ENCODE measurements at regions not wholly inside any gene's neighbourhood (a gene's known extent, or its start where the extent isn't known, plus 50 kb on each side); places are given as distances from the start of the nearest gene placed in this dataset.

GRCh38 chr5:164224236-164224635, 718.8 kb downstream of the MAT2B start:
- H3K4me1 Mint-ChIP-seq = no peaks in the 10 kb centered on the region
- ATAC-seq (no peak), DNase-seq (ENCODE audit: low spot score) (no peak)
- H3K9me3 Mint-ChIP-seq = peaks cover 15% of the 10 kb centered on the region
- H3K36me3 Mint-ChIP-seq = peaks cover 11% of the 10 kb centered on the region
- ChIA-PET POLR2A (no interaction called here), CTCF (no interaction called here)
- H3K27ac Mint-ChIP-seq = no peak overlapping the region
- H3K27me3 Mint-ChIP-seq (ENCODE audit: low read depth) = no peaks in the 10 kb centered on the region; the same call in 1 of the 2 replicates
- H3K4me3 Mint-ChIP-seq = no peak overlapping the region
- no peak for TF ChIP-seq GRHL2 (CRISPR knock-in tag; IDR thresholded peaks at IDR 0.05; ENCODE audit: insufficient replicate concordance, severe bottlenecking)
- no peak for TF ChIP-seq ZNF512 (CRISPR knock-in tag; IDR thresholded peaks at IDR 0.05; ENCODE audit: borderline replicate concordance)
- no peak for TF ChIP-seq SP1 (CRISPR knock-in tag; conservative IDR thresholded peaks at IDR 0.05)
- no peak for TF ChIP-seq AFF4 (CRISPR knock-in tag; IDR thresholded peaks at IDR 0.05; ENCODE audit: borderline replicate concordance)
- TF ChIP-seq ZNF121 (CRISPR knock-in tag; IDR thresholded peaks at IDR 0.05) = no peak

GRCh38 chr5:164224772-164225171, 719.4 kb downstream of the MAT2B start:
- ATAC-seq = peak; percentile 87
- H3K27me3 Mint-ChIP-seq (ENCODE audit: low read depth) = no peaks in the 10 kb centered on the region; the same call in 1 of the 2 replicates
- ChIA-PET CTCF (no interaction called here), POLR2A (no interaction called here)
- H3K4me1 Mint-ChIP-seq = no peaks in the 10 kb centered on the region
- TF ChIP-seq ZNF512 (CRISPR knock-in tag; IDR thresholded peaks at IDR 0.05; ENCODE audit: borderline replicate concordance) (no peak), SMAD3 (CRISPR knock-in tag; IDR thresholded peaks at IDR 0.05; ENCODE audit: borderline replicate concordance) (no peak), MYBL2 (CRISPR knock-in tag; IDR thresholded peaks at IDR 0.05) (no peak), USF2 (CRISPR knock-in tag; IDR thresholded peaks at IDR 0.05) (no peak), NFYB (CRISPR knock-in tag; conservative IDR thresholded peaks at IDR 0.05; ENCODE audit: low read depth) (peak; percentile 34; the same call in 1 of the 2 replicates), RORB (CRISPR knock-in tag; IDR thresholded peaks at IDR 0.05) (no peak), ERG (CRISPR knock-in tag; IDR thresholded peaks at IDR 0.05) (no peak)
- no peak overlapping the region for H3K27ac Mint-ChIP-seq
- H3K9me3 Mint-ChIP-seq = peaks cover 18% of the 10 kb centered on the region
- DNase-seq (ENCODE audit: low spot score) = peak; percentile 12
- no peak overlapping the region for H3K4me3 Mint-ChIP-seq
- H3K36me3 Mint-ChIP-seq = peaks cover 11% of the 10 kb centered on the region

- no peak for ATAC-seq
- no peak for TF ChIP-seq CREB1 (CRISPR knock-in tag; IDR thresholded peaks at IDR 0.05)
- no peak for TF ChIP-seq NFATC4 (CRISPR knock-in tag; IDR thresholded peaks at IDR 0.05)
- no peak for TF ChIP-seq ATF3 (CRISPR knock-in tag; conservative IDR thresholded peaks at IDR 0.05)
- TF ChIP-seq ZSCAN18 (CRISPR knock-in tag; IDR thresholded peaks at IDR 0.05) = no peak
- no peak for DNase-seq (ENCODE audit: low spot score)
- ChIA-PET POLR2A (no interaction called here), CTCF (interaction anchor here (0.6 kb wide), 1 partner anchor 977 kb away, joined by 3 read pairs; no protein-coding TSS in a partner anchor)
- Mint-ChIP-seq H3K27ac (no peak overlapping the region), H3K9me3 (peaks cover 18% of the 10 kb centered on the region), H3K4me3 (no peak overlapping the region), H3K27me3 (ENCODE audit: low read depth) (no peaks in the 10 kb centered on the region; the same call in 1 of the 2 replicates), H3K4me1 (peaks cover 3% of the 10 kb centered on the region), H3K36me3 (peaks cover 11% of the 10 kb centered on the region)
These were observed 724.9 kb downstream of the MAT2B start for GRCh38 chr5:164230341-164230740.
